ENCODE measurements at regions not wholly inside any gene's neighbourhood (a gene's known extent, or its start where the extent isn't known, plus 50 kb on each side); places are given as distances from the start of the nearest gene placed in this dataset.

GRCh38 chr5:173750538-173751265, 134.3 kb upstream of the BOD1 start:
- H3K9ac ChIP-seq (ENCODE audit: low read length): no peak overlapping the region
- peaks cover 11% of the 10 kb centered on the region for H3K4me1 ChIP-seq (ENCODE audit: low read length)
- H3K36me3 ChIP-seq (replicated peaks; ENCODE audit: insufficient read depth, low read length): no peaks in the 10 kb centered on the region

GRCh38 chr5:173751266-173751600, 134.8 kb upstream of the BOD1 start:
- Histone ChIP-seq H3K4me2 (ENCODE audit: low read depth, low read length) (no peak overlapping the region), H2AFZ (ENCODE audit: low read length) (no peak overlapping the region)
- DNase-seq: no peak

More at GRCh38 chr5:173750538-173751265, 134.3 kb upstream of the BOD1 start:
- no peak for DNase-seq
- Histone ChIP-seq H2AFZ (ENCODE audit: low read length) (no peak overlapping the region), H3K9me2 (replicated peaks; ENCODE audit: insufficient read depth, low read length) (no peaks in the 10 kb centered on the region), H3K9me3 (replicated peaks; ENCODE audit: insufficient read depth, low read length) (no peaks in the 10 kb centered on the region), H3K4me2 (ENCODE audit: low read depth, low read length) (no peak overlapping the region), H3K79me2 (ENCODE audit: low read length) (no peaks in the 10 kb centered on the region), H3K27me3 (replicated peaks; ENCODE audit: insufficient read depth, low read length) (no peaks in the 10 kb centered on the region), H4K20me1 (ENCODE audit: insufficient read depth, low read length) (no peaks in the 10 kb centered on the region), H3F3A (ENCODE audit: insufficient read depth, low read length) (peaks cover 15% of the 10 kb centered on the region), H3K27ac (ENCODE audit: low read length) (no peak overlapping the region), H3K4me3 (ENCODE audit: low read length) (no peak overlapping the region)
- TF ChIP-seq EZH2 (optimal IDR thresholded peaks at IDR 0.05; ENCODE audit: low read depth, low read length): no peak
- TF ChIP-seq, protein P1, sequence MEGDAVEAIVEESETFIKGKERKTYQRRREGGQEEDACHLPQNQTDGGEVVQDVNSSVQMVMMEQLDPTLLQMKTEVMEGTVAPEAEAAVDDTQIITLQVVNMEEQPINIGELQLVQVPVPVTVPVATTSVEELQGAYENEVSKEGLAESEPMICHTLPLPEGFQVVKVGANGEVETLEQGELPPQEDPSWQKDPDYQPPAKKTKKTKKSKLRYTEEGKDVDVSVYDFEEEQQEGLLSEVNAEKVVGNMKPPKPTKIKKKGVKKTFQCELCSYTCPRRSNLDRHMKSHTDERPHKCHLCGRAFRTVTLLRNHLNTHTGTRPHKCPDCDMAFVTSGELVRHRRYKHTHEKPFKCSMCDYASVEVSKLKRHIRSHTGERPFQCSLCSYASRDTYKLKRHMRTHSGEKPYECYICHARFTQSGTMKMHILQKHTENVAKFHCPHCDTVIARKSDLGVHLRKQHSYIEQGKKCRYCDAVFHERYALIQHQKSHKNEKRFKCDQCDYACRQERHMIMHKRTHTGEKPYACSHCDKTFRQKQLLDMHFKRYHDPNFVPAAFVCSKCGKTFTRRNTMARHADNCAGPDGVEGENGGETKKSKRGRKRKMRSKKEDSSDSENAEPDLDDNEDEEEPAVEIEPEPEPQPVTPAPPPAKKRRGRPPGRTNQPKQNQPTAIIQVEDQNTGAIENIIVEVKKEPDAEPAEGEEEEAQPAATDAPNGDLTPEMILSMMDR (IDR thresholded peaks at IDR 0.05; ENCODE audit: low read length): no peak

GRCh38 chr5:173752653-173753052, 135.5 kb upstream of the CPEB4 start:
- Histone ChIP-seq H3K27me3 (replicated peaks; ENCODE audit: insufficient read depth, low read length) (no peaks in the 10 kb centered on the region), H3K9me2 (replicated peaks; ENCODE audit: insufficient read depth, low read length) (no peaks in the 10 kb centered on the region), H3K4me3 (ENCODE audit: low read length) (no peak overlapping the region), H4K20me1 (ENCODE audit: insufficient read depth, low read length) (no peaks in the 10 kb centered on the region), H3F3A (ENCODE audit: insufficient read depth, low read length) (no peaks in the 10 kb centered on the region), H3K79me2 (ENCODE audit: low read length) (no peaks in the 10 kb centered on the region), H3K27ac (ENCODE audit: low read length) (no peak overlapping the region), H3K36me3 (replicated peaks; ENCODE audit: insufficient read depth, low read length) (no peaks in the 10 kb centered on the region), H2AFZ (ENCODE audit: low read length) (no peak overlapping the region), H3K9ac (ENCODE audit: low read length) (no peak overlapping the region), H3K4me1 (ENCODE audit: low read length) (no peaks in the 10 kb centered on the region), H3K9me3 (replicated peaks; ENCODE audit: insufficient read depth, low read length) (no peaks in the 10 kb centered on the region), H3K4me2 (ENCODE audit: low read depth, low read length) (no peak overlapping the region)
- no peak for TF ChIP-seq EZH2phosphoT487 (IDR thresholded peaks at IDR 0.05; ENCODE audit: low read length)
- no peak for TF ChIP-seq EZH2 (optimal IDR thresholded peaks at IDR 0.05; ENCODE audit: low read depth, low read length)
- TF ChIP-seq, protein P1 (IDR thresholded peaks at IDR 0.05; ENCODE audit: low read length): no peak
- DNase-seq: no peak

More at GRCh38 chr5:173751266-173751600, 134.8 kb upstream of the BOD1 start:
- Histone ChIP-seq H3K9ac (ENCODE audit: low read length) (no peak overlapping the region), H3K36me3 (replicated peaks; ENCODE audit: insufficient read depth, low read length) (no peaks in the 10 kb centered on the region), H3F3A (ENCODE audit: insufficient read depth, low read length) (peaks cover 10% of the 10 kb centered on the region), H3K79me2 (ENCODE audit: low read length) (no peaks in the 10 kb centered on the region), H3K27me3 (replicated peaks; ENCODE audit: insufficient read depth, low read length) (no peaks in the 10 kb centered on the region), H4K20me1 (ENCODE audit: insufficient read depth, low read length) (no peaks in the 10 kb centered on the region), H3K9me2 (replicated peaks; ENCODE audit: insufficient read depth, low read length) (no peaks in the 10 kb centered on the region), H3K27ac (ENCODE audit: low read length) (no peak overlapping the region), H3K4me3 (ENCODE audit: low read length) (no peak overlapping the region), H3K9me3 (replicated peaks; ENCODE audit: insufficient read depth, low read length) (no peaks in the 10 kb centered on the region), H3K4me1 (ENCODE audit: low read length) (peaks cover 10% of the 10 kb centered on the region)
- TF ChIP-seq, protein P1 (IDR thresholded peaks at IDR 0.05; ENCODE audit: low read length): no peak
- TF ChIP-seq EZH2phosphoT487 (IDR thresholded peaks at IDR 0.05; ENCODE audit: low read length) (no peak), EZH2 (optimal IDR thresholded peaks at IDR 0.05; ENCODE audit: low read depth, low read length) (no peak)
